ENCODE measurements at regions not wholly inside any gene's neighbourhood (a gene's known extent, or its start where the extent isn't known, plus 50 kb on each side); places are given as distances from the start of the nearest gene placed in this dataset.

DNA sequence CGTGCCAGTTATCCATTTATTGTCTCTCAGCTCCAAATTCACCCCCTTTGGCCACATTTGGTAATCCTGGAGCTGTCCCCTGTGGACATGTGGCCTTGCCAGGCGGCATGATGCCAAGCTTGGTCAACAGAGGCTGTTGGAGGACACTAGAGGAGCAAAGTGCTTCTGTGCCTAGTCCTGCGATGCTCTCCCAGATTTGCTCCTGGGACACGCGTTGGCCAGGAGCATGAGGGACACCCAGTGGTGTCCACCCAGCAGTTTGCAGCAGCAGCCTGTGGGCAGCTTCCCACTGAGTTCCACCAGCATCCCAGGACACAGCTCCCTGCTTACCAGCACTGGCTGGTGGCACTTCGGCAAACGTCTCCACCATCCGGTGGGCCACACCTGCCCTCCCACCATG, 55.5 kb upstream of the STEAP1B start:
- no peak for DNase-seq (ENCODE audit: low read depth in 6 of 9, low spot score in 9 of 9)
- 93% methylated on average over 8 of the region's 8 CpGs for WGBS
- no peaks in the 10 kb centered on the region for H3K4me1 ChIP-seq (ENCODE audit: control insufficient read depth in 2 of 2, insufficient read depth in 2 of 2, low read length in 2 of 2)

DNA sequence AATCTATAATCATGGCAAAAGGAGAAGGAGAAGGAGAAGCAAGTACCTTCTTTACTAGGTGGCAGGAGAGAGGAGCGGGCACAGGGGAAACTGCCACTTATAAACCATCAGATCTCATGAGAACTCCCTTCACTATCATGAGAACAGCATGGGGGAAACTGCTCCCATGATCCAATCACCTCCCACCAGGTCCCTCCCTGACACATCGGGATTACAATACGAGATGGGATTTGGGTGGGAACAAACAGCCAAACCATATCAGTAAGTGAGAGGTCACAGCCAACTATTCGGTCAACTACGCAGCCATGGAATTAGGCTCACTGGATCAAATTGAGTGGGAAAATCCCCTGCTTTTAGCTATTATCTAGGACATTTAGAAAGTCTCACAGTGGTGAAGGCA, 54.2 kb upstream of the STEAP1B start:
- Histone ChIP-seq H3K4me3 (ENCODE audit: low read length in 2 of 2) (no peak overlapping the region), H3K36me3 (ENCODE audit: control insufficient read depth in 2 of 2, insufficient read depth in 2 of 2, low read length in 1 of 2) (no peaks in the 10 kb centered on the region), H3K4me1 (ENCODE audit: control insufficient read depth in 2 of 2, insufficient read depth in 2 of 2, low read length in 2 of 2) (peaks cover 0 to 9% of the 10 kb centered on the region in 2 donors), H3K27me3 (ENCODE audit: control insufficient read depth in 2 of 2, insufficient read depth in 1 of 2, low read length in 1 of 2) (peaks cover 23 to 39% of the 10 kb centered on the region in 2 donors), H3K9me3 (ENCODE audit: control insufficient read depth in 2 of 2, insufficient read depth in 1 of 2, low read length in 1 of 2) (peaks cover 0 to 3% of the 10 kb centered on the region in 2 donors), H3K27ac (ENCODE audit: low read depth in 1 of 2, low read length in 1 of 2) (no peak overlapping the region)
- 94% methylated on average over 5 of the region's 5 CpGs for WGBS
- no peak for DNase-seq (ENCODE audit: low read depth in 6 of 9, low spot score in 9 of 9)

More for the DNA sequence above, 55.5 kb upstream of the STEAP1B start:
- Histone ChIP-seq H3K4me3 (ENCODE audit: low read length in 2 of 2) (no peak overlapping the region), H3K27ac (ENCODE audit: low read depth in 1 of 2, low read length in 1 of 2) (no peak overlapping the region), H3K27me3 (ENCODE audit: control insufficient read depth in 2 of 2, insufficient read depth in 1 of 2, low read length in 1 of 2) (peaks cover 12 to 26% of the 10 kb centered on the region in 2 donors), H3K9me3 (ENCODE audit: control insufficient read depth in 2 of 2, insufficient read depth in 1 of 2, low read length in 1 of 2) (no peaks in the 10 kb centered on the region), H3K36me3 (ENCODE audit: control insufficient read depth in 2 of 2, insufficient read depth in 2 of 2, low read length in 1 of 2) (no peaks in the 10 kb centered on the region)

DNA sequence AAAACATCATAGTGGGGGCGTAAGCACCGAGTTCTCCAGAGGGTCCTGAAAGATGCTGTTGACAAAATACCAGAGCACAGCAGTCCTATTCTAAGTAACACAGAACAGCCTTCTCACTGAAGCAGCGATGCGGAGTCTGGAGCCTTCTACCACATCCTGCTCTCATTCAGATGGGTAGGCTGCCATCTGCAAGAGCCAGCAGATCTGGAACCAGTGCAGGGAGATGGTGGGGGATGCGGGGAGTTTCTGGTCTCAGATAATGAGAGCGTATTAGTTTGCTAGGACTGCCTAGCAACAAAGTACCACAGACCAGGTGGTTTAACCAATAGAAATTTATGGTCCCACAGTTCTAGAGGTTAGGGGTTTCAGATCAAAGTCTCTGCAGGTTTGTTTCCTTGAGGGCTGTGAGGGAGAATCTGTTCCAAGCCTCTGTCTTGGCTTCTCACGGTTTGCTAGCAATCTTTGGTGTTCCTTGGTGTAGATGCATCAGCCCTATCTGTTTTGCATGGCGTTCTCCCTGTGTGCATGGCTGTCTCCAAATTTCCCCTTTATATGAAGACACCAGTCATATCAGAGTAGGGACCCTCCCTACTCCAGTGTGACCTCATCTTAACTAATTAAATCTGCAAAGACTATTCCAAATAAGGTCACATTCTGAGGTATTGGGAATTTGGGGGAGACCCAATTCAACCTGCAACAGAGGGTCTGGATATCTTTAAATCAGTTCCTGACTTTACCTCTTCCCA, 52.0 kb upstream of the STEAP1B start:
- DNase-seq (ENCODE audit: low read depth in 6 of 9, low spot score in 9 of 9), result no peak
- Histone ChIP-seq H3K4me1 (ENCODE audit: control insufficient read depth in 2 of 2, insufficient read depth in 2 of 2, low read length in 2 of 2) (peaks cover 0 to 9% of the 10 kb centered on the region in 2 donors), H3K4me3 (ENCODE audit: low read length in 2 of 2) (no peak overlapping the region), H3K27ac (ENCODE audit: low read depth in 1 of 2, low read length in 1 of 2) (no peak overlapping the region), H3K27me3 (ENCODE audit: control insufficient read depth in 2 of 2, insufficient read depth in 1 of 2, low read length in 1 of 2) (peaks cover 25 to 50% of the 10 kb centered on the region in 2 donors), H3K9me3 (ENCODE audit: control insufficient read depth in 2 of 2, insufficient read depth in 1 of 2, low read length in 1 of 2) (peaks cover 0 to 3% of the 10 kb centered on the region in 2 donors), H3K36me3 (ENCODE audit: control insufficient read depth in 2 of 2, insufficient read depth in 2 of 2, low read length in 1 of 2) (no peaks in the 10 kb centered on the region)
- WGBS, result 95% methylated on average over 8 of the region's 8 CpGs

DNA sequence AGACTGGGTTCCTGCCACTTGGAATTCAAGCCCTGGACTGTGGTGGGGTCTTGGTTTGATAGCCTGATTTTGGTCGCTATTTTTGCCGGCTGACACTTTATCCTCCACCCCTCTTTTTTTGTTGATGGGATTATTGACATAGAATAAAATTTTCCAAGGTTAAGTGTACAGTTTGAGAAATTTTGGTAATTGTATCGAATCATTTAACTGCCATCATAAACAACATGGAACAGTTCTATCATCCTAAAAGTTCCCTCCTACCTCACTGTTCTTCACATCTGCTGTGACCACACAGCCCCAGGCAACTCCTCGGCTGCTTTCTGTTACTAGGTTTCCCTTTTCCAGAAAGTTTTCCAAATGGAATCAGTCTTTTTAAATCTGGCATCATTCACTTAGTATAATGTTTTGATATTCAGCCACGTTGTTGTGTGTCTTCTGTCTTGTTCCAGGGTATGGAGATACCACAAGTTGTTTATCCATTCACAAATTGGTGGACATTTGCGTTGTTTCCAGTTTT, 50.6 kb upstream of the STEAP1B start:
- no peak overlapping the region for H3K4me3 ChIP-seq (ENCODE audit: low read length in 2 of 2)
- 62% methylated on average over 6 of the region's 6 CpGs for WGBS
- H3K27me3 ChIP-seq (ENCODE audit: control insufficient read depth in 2 of 2, insufficient read depth in 1 of 2, low read length in 1 of 2), result peaks cover 25 to 49% of the 10 kb centered on the region in 2 donors

DNA sequence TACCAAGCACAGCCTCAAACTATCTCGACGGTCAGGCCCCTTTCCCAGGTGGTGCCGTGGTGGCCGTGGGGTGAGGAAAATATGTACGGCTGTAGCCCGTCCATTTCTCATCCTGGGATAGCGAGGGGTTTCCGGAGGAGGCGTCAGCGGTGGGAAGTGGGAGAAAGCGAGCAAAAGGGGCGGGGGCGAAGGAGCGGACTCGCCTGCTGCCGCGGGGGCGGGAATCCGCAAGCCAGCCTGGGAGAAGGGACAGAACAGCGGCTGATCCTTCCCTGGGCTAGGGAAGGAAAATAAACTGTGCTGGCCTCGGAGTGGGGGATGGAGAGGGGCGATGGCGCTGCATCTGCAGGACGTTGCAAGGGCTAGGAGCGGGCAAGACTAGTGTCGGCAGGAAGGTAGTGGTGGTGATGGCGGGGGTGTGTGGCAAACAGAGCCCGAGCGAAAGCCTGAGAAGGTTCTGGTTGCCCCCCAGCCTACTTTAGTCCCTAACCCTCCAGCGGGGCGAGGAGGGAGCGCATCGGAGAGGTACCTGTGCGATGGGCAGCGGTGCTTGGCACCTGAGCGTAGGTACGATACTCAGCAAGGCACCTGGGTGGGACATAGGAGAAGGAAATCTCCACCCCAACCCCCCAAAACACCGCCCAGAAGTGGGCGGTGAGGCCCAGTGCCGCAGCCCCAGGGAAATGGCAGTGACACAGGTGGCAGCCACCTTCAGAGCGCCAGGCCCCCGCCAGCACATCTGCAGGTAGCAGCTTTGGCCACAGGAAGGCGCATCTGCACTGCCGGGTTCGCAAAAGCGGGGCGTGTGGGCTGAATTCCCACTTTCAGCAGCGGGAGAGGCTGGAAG, 49.9 kb upstream of the STEAP1B start:
- peaks cover 25 to 47% of the 10 kb centered on the region in 2 donors for H3K27me3 ChIP-seq (ENCODE audit: control insufficient read depth in 2 of 2, insufficient read depth in 1 of 2, low read length in 1 of 2)
- DNase-seq (ENCODE audit: low read depth in 6 of 9, low spot score in 9 of 9), result peak in 1 of 9 donors; percentile 21
- H3K36me3 ChIP-seq (ENCODE audit: control insufficient read depth in 2 of 2, insufficient read depth in 2 of 2, low read length in 1 of 2), result no peaks in the 10 kb centered on the region
- peaks cover 0 to 3% of the 10 kb centered on the region in 2 donors for H3K9me3 ChIP-seq (ENCODE audit: control insufficient read depth in 2 of 2, insufficient read depth in 1 of 2, low read length in 1 of 2)
- H3K4me3 ChIP-seq (ENCODE audit: low read length in 2 of 2), result no peak overlapping the region
- H3K27ac ChIP-seq (ENCODE audit: low read depth in 1 of 2, low read length in 1 of 2), result no peak overlapping the region
- peaks cover 0 to 9% of the 10 kb centered on the region in 2 donors for H3K4me1 ChIP-seq (ENCODE audit: control insufficient read depth in 2 of 2, insufficient read depth in 2 of 2, low read length in 2 of 2)
- WGBS, result 6% methylated on average over 48 of the region's 48 CpGs

More for the DNA sequence above, 50.6 kb upstream of the STEAP1B start:
- peaks cover 0 to 9% of the 10 kb centered on the region in 2 donors for H3K4me1 ChIP-seq (ENCODE audit: control insufficient read depth in 2 of 2, insufficient read depth in 2 of 2, low read length in 2 of 2)
- peaks cover 0 to 3% of the 10 kb centered on the region in 2 donors for H3K9me3 ChIP-seq (ENCODE audit: control insufficient read depth in 2 of 2, insufficient read depth in 1 of 2, low read length in 1 of 2)
- DNase-seq (ENCODE audit: low read depth in 6 of 9, low spot score in 9 of 9), result no peak
- H3K36me3 ChIP-seq (ENCODE audit: control insufficient read depth in 2 of 2, insufficient read depth in 2 of 2, low read length in 1 of 2), result no peaks in the 10 kb centered on the region
- no peak overlapping the region for H3K27ac ChIP-seq (ENCODE audit: low read depth in 1 of 2, low read length in 1 of 2)
